H1 (cell line): ENCODE measurements at regions not wholly inside any gene's neighbourhood (a gene's known extent, or its start where the extent isn't known, plus 50 kb on each side); places are given as distances from the start of the nearest gene placed in this dataset.

Experiments used
- CREB1 ChIP-seq: IDR thresholded peaks from 2 replicates; pipeline ENCODE4 v1.6.1; 2012; ENCODE audit warnings: inconsistent platforms
- GABPA ChIP-seq: IDR thresholded peaks from 2 replicates; pipeline ENCODE4 v1.6.1; 2011; ENCODE audit warnings: mild to moderate bottlenecking, low read length, moderate library complexity, borderline replicate concordance; ENCODE audit not compliant: insufficient read depth
- HDAC2 ChIP-seq, 2 experiments: fragments of 300-600 bp in 1 of 2; sonication (generic) in 1 of 2; IDR thresholded peaks; 2 replicates each; pipeline ENCODE4 v1.6.1; 2011 to 2012; ENCODE audit warnings: low read depth in 2 of 2, low read length in 2 of 2, mild to moderate bottlenecking in 2 of 2, moderate library complexity in 2 of 2, borderline replicate concordance in 1 of 2, inconsistent platforms in 1 of 2
- JUN ChIP-seq: IDR thresholded peaks from 2 replicates; pipeline ENCODE4 v1.6.1; 2011; ENCODE audit warnings: low read depth, mild to moderate bottlenecking, improper control_type of control experiment, low read length
- SP1 ChIP-seq: IDR thresholded peaks from 2 replicates; pipeline ENCODE4 v1.6.1; 2011; ENCODE audit warnings: low read depth, low read length
- TF ChIP-seq, protein P1 (sequence below): fragments of 300-600 bp; sonication (generic); IDR thresholded peaks from 2 replicates; pipeline ENCODE4 v1.7.1; 2012; ENCODE audit warnings: low read length, moderate library complexity, mild to moderate bottlenecking, inconsistent platforms; ENCODE audit not compliant: insufficient replicate concordance
- TF ChIP-seq, protein P2 (sequence below): IDR thresholded peaks from 2 replicates; pipeline ENCODE4 v1.6.1; 2011; ENCODE audit warnings: low read length, improper control_type of control experiment

DNA sequence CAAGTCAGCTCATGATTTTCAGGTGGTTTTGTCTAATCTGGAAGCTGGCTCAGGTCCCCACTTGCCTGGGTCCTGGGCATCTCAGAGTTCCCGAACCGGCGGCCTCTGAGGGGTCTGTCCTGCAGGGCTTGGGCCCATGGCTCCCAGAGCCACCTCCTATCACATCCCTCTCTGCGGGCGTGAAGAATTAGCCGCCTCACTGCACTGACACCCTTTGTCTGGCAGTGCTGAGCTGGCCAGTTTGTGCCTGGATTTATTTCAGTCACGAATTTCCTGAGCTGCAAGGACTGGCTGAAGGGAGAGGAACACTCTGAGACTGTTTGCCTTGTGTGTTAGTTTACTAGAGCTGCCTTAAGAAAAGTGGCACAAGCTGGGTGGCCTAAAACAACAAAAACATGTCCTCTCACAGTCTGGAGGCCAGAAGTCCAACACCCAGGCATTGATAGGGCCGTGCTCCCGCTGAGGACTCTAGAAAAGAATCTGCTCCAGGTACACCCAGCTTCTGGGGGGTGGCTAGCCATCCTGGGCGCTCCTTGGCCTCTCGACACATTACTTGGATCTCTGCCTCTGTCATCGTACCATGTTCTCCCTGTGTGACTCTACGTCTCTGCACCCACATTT lies 217.5 kb upstream of the DYNLRB2 start (continued):
- TF ChIP-seq, protein P1, sequence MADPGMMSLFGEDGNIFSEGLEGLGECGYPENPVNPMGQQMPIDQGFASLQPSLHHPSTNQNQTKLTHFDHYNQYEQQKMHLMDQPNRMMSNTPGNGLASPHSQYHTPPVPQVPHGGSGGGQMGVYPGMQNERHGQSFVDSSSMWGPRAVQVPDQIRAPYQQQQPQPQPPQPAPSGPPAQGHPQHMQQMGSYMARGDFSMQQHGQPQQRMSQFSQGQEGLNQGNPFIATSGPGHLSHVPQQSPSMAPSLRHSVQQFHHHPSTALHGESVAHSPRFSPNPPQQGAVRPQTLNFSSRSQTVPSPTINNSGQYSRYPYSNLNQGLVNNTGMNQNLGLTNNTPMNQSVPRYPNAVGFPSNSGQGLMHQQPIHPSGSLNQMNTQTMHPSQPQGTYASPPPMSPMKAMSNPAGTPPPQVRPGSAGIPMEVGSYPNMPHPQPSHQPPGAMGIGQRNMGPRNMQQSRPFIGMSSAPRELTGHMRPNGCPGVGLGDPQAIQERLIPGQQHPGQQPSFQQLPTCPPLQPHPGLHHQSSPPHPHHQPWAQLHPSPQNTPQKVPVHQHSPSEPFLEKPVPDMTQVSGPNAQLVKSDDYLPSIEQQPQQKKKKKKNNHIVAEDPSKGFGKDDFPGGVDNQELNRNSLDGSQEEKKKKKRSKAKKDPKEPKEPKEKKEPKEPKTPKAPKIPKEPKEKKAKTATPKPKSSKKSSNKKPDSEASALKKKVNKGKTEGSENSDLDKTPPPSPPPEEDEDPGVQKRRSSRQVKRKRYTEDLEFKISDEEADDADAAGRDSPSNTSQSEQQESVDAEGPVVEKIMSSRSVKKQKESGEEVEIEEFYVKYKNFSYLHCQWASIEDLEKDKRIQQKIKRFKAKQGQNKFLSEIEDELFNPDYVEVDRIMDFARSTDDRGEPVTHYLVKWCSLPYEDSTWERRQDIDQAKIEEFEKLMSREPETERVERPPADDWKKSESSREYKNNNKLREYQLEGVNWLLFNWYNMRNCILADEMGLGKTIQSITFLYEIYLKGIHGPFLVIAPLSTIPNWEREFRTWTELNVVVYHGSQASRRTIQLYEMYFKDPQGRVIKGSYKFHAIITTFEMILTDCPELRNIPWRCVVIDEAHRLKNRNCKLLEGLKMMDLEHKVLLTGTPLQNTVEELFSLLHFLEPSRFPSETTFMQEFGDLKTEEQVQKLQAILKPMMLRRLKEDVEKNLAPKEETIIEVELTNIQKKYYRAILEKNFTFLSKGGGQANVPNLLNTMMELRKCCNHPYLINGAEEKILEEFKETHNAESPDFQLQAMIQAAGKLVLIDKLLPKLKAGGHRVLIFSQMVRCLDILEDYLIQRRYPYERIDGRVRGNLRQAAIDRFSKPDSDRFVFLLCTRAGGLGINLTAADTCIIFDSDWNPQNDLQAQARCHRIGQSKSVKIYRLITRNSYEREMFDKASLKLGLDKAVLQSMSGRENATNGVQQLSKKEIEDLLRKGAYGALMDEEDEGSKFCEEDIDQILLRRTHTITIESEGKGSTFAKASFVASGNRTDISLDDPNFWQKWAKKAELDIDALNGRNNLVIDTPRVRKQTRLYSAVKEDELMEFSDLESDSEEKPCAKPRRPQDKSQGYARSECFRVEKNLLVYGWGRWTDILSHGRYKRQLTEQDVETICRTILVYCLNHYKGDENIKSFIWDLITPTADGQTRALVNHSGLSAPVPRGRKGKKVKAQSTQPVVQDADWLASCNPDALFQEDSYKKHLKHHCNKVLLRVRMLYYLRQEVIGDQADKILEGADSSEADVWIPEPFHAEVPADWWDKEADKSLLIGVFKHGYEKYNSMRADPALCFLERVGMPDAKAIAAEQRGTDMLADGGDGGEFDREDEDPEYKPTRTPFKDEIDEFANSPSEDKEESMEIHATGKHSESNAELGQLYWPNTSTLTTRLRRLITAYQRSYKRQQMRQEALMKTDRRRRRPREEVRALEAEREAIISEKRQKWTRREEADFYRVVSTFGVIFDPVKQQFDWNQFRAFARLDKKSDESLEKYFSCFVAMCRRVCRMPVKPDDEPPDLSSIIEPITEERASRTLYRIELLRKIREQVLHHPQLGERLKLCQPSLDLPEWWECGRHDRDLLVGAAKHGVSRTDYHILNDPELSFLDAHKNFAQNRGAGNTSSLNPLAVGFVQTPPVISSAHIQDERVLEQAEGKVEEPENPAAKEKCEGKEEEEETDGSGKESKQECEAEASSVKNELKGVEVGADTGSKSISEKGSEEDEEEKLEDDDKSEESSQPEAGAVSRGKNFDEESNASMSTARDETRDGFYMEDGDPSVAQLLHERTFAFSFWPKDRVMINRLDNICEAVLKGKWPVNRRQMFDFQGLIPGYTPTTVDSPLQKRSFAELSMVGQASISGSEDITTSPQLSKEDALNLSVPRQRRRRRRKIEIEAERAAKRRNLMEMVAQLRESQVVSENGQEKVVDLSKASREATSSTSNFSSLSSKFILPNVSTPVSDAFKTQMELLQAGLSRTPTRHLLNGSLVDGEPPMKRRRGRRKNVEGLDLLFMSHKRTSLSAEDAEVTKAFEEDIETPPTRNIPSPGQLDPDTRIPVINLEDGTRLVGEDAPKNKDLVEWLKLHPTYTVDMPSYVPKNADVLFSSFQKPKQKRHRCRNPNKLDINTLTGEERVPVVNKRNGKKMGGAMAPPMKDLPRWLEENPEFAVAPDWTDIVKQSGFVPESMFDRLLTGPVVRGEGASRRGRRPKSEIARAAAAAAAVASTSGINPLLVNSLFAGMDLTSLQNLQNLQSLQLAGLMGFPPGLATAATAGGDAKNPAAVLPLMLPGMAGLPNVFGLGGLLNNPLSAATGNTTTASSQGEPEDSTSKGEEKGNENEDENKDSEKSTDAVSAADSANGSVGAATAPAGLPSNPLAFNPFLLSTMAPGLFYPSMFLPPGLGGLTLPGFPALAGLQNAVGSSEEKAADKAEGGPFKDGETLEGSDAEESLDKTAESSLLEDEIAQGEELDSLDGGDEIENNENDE, result no peak
- TF ChIP-seq GABPA (no peak), JUN (no peak), CREB1 (no peak), SP1 (no peak), HDAC2 (IDR thresholded peaks at IDR 0.05; ENCODE audit: borderline replicate concordance in 1 of 2, low read depth in 2 of 2, low read length in 2 of 2) (no peak)
- TF ChIP-seq, protein P2, sequence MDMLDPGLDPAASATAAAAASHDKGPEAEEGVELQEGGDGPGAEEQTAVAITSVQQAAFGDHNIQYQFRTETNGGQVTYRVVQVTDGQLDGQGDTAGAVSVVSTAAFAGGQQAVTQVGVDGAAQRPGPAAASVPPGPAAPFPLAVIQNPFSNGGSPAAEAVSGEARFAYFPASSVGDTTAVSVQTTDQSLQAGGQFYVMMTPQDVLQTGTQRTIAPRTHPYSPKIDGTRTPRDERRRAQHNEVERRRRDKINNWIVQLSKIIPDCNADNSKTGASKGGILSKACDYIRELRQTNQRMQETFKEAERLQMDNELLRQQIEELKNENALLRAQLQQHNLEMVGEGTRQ, result no peak
- TF ChIP-seq, all 59 proteins: peak for 0
